ENCODE measurements at regions not wholly inside any gene's neighbourhood (a gene's known extent, or its start where the extent isn't known, plus 50 kb on each side); places are given as distances from the start of the nearest gene placed in this dataset.
"Not testable (repeated sequence)": the region's sequence is repeated elsewhere in the genome, so short reads cannot be mapped to it uniquely, and the experiment has no call there.

- DNase-seq: no peak
These were observed 67.5 kb upstream of the ACTRT2 start for GRCh38 chr1:2953688-2954285.

DNA sequence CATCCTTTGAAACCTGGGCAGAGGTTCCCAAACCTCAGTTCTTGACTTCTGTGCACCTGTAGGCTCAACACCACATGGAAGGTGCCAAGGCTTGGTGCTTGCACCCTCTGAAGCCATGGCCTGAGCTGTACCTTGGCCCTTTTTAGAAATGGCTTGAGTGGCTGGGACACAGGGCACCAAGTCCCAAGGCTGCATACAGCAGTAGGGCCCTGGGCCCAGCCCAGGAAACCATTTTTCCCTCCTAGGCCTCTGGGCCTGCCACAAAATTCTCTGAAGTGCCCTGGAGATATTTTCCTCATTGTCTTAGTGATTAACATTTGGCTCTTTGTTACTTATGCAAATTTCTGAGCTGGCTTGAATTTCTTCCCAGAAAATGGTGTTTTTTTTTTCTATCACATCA lies 65.6 kb upstream of the ACTRT2 start:
- no peak for DNase-seq

DNA sequence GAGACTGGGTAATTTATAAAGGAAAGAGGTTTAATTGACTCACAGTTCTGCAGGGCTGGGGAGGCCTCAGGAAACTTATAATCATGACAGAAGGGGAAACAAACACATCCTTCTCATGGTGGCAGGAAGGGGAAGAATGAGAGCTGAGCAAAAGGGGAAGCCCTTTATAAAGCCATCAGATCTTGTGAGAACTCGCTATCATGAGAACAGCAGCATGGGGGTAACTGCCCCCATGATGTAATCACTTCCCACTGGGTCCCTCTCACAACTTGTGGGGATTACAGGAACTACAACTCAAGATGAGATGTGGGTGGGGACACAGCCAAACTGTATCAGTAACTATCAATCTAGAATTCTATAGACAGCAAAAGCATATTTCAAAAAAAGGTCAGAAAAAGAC lies 64.7 kb upstream of the ACTRT2 start:
- no peak for DNase-seq

- DNase-seq: no peak
These were observed 63.9 kb upstream of the ACTRT2 start for GRCh38 chr1:2957329-2957728.

DNA sequence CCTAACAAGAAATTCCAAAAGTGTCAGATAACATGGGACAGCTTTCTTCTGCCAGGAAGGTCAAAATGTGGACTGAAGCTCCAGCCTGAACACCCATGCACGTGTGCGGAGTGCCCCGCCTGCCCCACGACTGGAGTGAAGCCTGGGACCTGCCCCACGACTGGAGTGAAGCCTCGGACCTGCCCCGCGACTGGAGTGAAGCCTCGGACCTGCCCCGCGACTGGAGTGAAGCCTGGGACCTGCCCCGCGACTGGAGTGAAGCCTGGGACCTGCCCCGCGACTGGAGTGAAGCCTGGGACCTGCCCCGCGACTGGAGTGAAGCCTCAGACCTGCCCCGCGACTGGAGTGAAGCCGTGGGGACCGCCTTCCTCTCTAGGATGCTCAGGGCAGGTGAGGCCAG lies 61.4 kb upstream of the ACTRT2 start:
- not testable (repeated sequence) for DNase-seq

GRCh38 chr1:2961081-2961480 lies 60.2 kb upstream of the ACTRT2 start:
- no peak for DNase-seq

GRCh38 chr1:2961661-2962060 lies 59.6 kb upstream of the ACTRT2 start:
- no peak for DNase-seq

DNA sequence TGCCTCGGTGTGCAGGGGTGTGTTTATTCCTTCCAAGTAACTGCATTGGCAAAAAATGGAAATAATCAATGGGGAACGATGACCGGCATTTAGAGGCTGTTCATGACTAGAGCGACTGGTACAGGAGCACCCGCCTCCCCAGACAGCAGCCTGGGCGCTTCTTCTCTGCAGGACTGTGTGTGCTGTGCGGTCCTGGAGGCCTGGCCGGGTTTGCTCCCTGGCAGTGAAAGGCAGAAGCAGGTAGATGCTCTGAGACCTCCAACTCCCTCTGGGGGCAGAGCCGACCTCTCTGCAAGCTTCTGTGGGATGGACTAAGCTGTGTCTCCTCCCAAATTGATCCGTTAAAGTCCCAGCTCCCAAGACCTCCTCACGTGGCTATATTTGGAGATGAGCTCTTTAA lies 59.2 kb upstream of the ACTRT2 start:
- DNase-seq: no peak

DNA sequence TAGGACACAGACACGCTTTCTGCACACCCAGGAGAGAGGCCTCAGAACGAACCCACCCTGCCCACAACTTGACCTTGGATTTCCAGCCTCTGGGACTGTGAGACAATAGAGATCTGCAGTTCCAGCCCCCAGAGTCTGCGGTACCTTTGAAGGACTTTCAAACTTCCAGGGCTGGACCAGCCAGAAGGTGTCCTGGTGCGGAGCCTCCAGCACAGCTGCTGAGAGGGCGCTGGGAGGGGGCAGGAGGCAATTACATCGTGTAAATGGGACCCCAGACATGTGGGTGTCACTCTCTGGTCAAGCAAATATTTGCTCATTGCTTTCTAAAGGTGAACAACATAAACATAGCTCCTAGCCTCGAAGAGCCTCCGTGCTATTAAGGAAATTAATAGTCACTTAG lies 58.7 kb upstream of the ACTRT2 start:
- no peak for DNase-seq

DNA sequence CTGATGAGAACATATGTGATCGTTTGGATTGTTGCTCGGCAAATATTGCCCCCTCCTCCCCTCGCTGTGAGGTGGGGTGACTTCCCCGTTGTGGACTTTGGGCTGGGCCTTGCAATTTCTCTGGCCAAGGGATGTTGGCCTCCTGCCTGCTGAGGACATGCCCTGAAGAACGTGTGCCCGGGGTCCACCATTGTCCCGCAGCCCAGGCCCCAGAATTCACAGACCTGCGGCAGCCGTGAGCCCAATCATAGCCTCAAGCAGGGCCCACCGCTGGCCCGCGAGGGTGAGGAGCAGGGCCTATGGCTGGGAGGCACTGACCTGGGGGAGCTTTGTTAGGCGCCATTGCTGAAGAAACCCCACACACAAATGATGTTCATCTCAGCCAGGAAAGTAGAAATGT lies 58.3 kb upstream of the ACTRT2 start:
- DNase-seq: no peak

DNA sequence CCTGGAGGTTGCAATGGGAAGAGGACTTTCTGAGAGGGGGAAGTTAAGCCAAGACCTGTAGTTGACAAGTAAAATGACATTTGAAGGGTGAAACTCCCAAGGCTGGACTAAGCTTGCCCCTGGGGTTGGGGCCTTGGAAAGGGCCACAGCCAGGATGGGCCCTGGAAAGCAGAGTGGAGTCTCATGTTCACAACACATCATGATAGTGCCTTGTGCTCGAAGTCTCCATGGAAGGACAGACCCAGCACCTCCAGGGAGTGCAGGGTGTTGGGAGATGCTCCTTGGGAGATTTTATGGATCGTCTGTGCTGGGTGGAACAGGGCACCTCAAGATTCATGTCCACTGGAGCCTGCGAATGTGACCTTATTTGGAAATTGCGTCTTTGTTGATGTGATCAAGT lies 55.6 kb upstream of the ACTRT2 start:
- DNase-seq: no peak

DNA sequence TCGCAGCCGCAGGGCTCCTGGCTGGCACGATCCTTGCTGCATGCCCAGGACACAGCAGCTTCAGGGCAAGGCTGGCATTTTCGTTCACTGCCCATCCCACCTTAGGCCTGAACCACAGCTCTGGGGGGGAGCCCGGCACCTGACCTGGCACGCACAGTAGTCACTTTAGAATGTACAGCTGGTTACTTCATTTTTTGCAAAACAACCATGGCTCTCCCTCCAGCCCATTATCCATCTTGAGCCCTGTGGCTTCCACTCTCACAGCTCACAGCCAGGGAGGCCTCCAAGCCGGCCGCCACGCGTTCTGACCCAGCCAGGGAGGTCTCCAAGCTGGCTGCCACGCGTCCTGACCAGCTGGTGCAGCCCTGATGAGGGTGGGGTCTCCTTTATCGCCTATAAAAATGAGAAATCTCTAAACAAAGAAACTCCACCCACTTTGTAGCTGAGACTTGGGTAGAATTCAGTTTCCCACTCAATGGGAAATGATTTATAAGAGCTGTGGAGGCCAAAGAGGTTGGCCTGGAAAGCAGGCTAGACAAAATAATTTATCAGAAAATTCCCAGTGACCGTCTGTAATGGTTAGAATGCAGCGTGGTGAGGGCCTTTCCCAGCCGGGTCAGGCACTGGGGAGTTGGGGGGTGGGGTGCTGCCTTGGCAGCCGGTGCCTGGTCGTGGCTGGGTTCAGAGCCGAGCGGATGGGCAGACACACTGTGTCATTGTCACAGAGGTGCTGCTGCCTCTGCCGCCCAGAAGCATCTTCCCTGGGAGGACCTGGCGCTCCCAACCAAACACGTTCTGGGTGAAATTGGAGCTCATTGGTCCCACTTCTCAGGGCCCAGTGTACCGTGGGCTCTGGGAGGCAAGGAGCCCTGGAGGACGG lies 54.6 kb upstream of the ACTRT2 start:
- no peak for DNase-seq

- no peak for DNase-seq
These were observed 53.9 kb upstream of the ACTRT2 start for GRCh38 chr1:2967329-2967725.

- DNase-seq: no peak
These were observed 53.4 kb upstream of the ACTRT2 start for GRCh38 chr1:2967881-2968280.

GRCh38 chr1:2968471-2968881 lies 52.8 kb upstream of the ACTRT2 start:
- no peak for DNase-seq

- no peak for DNase-seq
These were observed 52.0 kb upstream of the ACTRT2 start for GRCh38 chr1:2969011-2969844.

- no peak for DNase-seq
These were observed 51.4 kb upstream of the ACTRT2 start for GRCh38 chr1:2969845-2970291.

DNA sequence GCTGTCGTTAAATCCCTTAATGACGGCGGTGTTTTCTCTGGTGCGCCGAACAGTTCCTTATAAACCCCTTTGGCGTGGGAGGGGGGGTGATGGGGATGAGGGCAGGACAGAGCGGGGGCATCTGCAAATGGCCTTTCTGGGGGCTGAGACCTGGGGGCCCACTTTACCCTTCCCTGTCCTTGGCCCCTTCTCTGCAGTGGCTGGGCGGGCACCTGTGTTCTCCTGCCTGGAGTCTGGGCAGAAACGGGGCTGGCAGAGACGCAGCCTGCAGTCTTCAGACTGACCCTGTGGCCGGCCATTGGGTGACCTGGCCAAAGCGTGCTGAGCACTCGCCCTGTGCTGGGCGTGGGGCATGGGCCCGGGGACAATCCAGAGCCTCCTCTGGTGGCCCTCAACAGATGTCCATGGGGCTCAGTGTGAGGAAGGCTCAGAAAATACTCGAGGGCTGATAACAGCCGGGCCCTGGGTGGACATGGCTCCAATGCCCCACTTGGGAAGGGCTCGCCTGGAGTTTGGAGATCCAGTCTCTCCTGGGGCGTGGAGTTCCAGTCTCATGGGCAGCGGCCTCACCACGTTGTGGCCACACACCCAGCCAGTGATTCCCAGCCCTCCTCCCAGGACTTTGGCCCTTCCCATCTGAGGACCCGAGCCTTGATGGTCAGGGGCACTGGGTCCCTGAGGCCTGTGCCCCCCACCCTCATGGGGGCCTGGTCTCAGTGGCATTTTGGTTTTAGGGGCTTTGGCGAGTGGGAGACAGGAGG lies 50.8 kb upstream of the ACTRT2 start:
- DNase-seq: no peak

- no peak for DNase-seq
These were observed 50.2 kb upstream of the ACTRT2 start for GRCh38 chr1:2971101-2971501.
